Endothelial cell of umbilical vein (primary cell): ENCODE measurements at regions not wholly inside any gene's neighbourhood (a gene's known extent, or its start where the extent isn't known, plus 50 kb on each side); places are given as distances from the start of the nearest gene placed in this dataset.

Source experiments
- CTCF ChIP-seq, 2 donors: IDR thresholded peaks; 1 replicate in 1 of 2; 2 replicates in 1 of 2; pipeline ENCODE4 v1.5.1; 2011; ENCODE audit warnings: low read length in 2 of 2, mild to moderate bottlenecking in 2 of 2, moderate library complexity in 2 of 2, control low read depth in 1 of 2, inconsistent platforms in 1 of 2, low read depth in 1 of 2; ENCODE audit not compliant: insufficient read depth in 1 of 2; ENCODE audit errors: extremely low read depth in 1 of 2
- EZH2 ChIP-seq: IDR thresholded peaks from 2 replicates; pipeline ENCODE4 v1.6.1; 2012; ENCODE audit warnings: borderline replicate concordance, low read depth, mild to moderate bottlenecking, moderate library complexity, low read length, inconsistent platforms; ENCODE audit not compliant: severe bottlenecking
- JUN ChIP-seq: IDR thresholded peaks from 2 replicates; pipeline ENCODE4 v1.6.1; 2011; ENCODE audit warnings: borderline replicate concordance, low read depth; ENCODE audit not compliant: insufficient read length, insufficient read depth
- POLR2A ChIP-seq: IDR thresholded peaks from 2 replicates; pipeline ENCODE4 v1.6.1; 2012; ENCODE audit warnings: low read depth, mild to moderate bottlenecking, control low read depth, low read length

GRCh38 chr1:233805786-233806185 lies 98.7 kb upstream of the SLC35F3 start:
- TF ChIP-seq POLR2A (no peak), CTCF (IDR thresholded peaks at IDR 0.05; ENCODE audit: extremely low read depth in 1 of 2, insufficient read depth in 1 of 2, low read depth in 1 of 2, low read length in 2 of 2) (no peak), JUN (no peak), EZH2 (no peak)
